ENCODE measurements at regions not wholly inside any gene's neighbourhood (a gene's known extent, or its start where the extent isn't known, plus 50 kb on each side); places are given as distances from the start of the nearest gene placed in this dataset.

GRCh38 chr20:24764027-24764793 is 184.9 kb upstream of the CST7 start:
- no peak for DNase-seq

- DNase-seq: no peak
Observed at GRCh38 chr20:24764794-24765202, 184.3 kb upstream of the CST7 start.

- no peak for DNase-seq
Observed at GRCh38 chr20:24765316-24766142, 183.5 kb upstream of the CST7 start.

- no peak for DNase-seq
Observed at GRCh38 chr20:24766143-24766527, 182.9 kb upstream of the CST7 start.

GRCh38 chr20:24766826-24767622 is 182.0 kb upstream of the CST7 start:
- DNase-seq: no peak

GRCh38 chr20:24767623-24768100 is 181.4 kb upstream of the CST7 start:
- DNase-seq: no peak

GRCh38 chr20:24768201-24768636 is 180.8 kb upstream of the CST7 start:
- DNase-seq: no peak

GRCh38 chr20:24768713-24769601 is 180.1 kb upstream of the CST7 start:
- no peak for DNase-seq

GRCh38 chr20:24769878-24770627 is 179.0 kb upstream of the CST7 start:
- no peak for DNase-seq

GRCh38 chr20:24770628-24771541 is 178.2 kb upstream of the CST7 start:
- no peak for DNase-seq

GRCh38 chr20:24771542-24772061 is 177.5 kb upstream of the CST7 start:
- no peak for DNase-seq

GRCh38 chr20:24772667-24773066 is 176.4 kb upstream of the CST7 start:
- DNase-seq: no peak

- DNase-seq: no peak
Observed at GRCh38 chr20:24773168-24773567, 175.9 kb upstream of the CST7 start.

- DNase-seq: peak in 1 of 2 experiments; percentile 46
Observed at GRCh38 chr20:24773751-24774201, 175.3 kb upstream of the CST7 start.

- no peak for DNase-seq
Observed at GRCh38 chr20:24775966-24776365, 173.1 kb upstream of the CST7 start.

- DNase-seq: no peak
Observed at GRCh38 chr20:24776755-24777271, 172.3 kb upstream of the CST7 start.

GRCh38 chr20:24777746-24778145 is 171.3 kb upstream of the CST7 start:
- no peak for DNase-seq

- DNase-seq: no peak
Observed at GRCh38 chr20:24778585-24779031, 170.5 kb upstream of the CST7 start.

- DNase-seq: no peak
Observed at GRCh38 chr20:24779131-24779530, 169.9 kb upstream of the CST7 start.

Data from SW 1271 (cell line).